AG09309 (cell line): ENCODE measurements at regions not wholly inside any gene's neighbourhood (a gene's known extent, or its start where the extent isn't known, plus 50 kb on each side); places are given as distances from the start of the nearest gene placed in this dataset.

Experiments used
- DNase-seq: peaks from one replicate; pipeline ENCODE4 v3.0.0-alpha.2; 2010; ENCODE audit warnings: low read depth
- H3K4me3 ChIP-seq: 2 replicates; pipeline ENCODE4 v1.5.1; 2011; ENCODE audit warnings: mild to moderate bottlenecking, low read depth, low read length, moderate library complexity; ENCODE audit not compliant: control insufficient read depth
- CTCF ChIP-seq: IDR thresholded peaks from 2 replicates; pipeline ENCODE4 v1.5.1; 2011; ENCODE audit warnings: mild to moderate bottlenecking, low read depth, low read length, inconsistent platforms; ENCODE audit not compliant: insufficient read depth, control insufficient read depth; ENCODE audit errors: missing control alignments

DNA sequence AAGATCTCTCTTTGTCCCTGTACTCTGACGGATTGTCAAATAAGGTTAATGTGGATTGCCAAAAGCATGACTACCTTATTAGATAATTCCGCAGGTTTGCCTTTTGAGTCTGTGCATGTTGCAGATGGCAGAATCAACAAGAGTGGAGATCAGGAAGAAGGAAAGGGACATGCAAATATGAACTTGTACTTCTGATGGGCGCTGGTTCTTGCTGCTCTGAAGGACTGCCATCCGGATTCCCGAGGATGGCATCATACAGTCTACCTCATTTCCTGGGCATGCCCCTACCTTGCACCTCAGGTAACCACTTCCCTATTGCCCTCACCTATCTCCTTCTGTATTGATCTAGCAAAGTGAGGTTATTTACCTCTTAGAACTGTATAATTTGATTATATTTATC, 504.2 kb downstream of the ACTL7B start:
- H3K4me3 ChIP-seq, result no peak overlapping the region
- TF ChIP-seq CTCF, result no peak
- DNase-seq, result no peak

DNA sequence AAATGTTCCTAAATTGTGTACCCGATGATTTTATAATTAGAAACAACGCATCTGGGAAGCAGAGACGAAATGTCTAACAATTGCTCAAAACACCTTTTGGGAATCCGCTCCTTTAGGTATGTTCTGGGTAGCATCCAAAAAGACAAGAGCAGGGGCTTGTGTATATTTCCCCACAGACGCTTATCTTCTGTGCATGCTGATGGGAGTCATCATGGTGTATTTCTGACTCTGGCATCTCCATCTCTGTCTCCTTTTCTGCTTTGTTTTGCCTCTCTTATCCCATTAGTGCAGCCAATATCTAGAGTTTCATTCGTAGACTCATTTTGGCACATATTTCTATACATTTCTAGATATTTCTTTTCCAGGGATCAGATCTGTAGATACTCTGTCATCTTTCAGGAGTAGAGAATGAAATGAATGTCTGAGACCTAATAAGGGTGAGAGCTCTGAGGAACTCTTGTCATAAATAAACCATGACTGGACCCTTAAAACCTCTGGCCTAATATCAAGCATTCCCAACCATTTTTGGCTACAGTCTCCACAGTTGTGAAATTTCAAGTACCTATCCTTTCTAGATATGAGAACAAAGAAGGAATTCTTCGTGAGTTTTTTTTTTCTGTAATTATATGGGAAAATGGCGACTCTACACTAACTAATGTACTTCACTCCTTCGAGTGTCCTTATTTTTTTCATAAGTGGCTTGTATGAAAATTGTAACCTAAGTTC, 508.2 kb downstream of the ACTL7B start:
- no peak for TF ChIP-seq CTCF
- DNase-seq, result no peak
- no peak overlapping the region for H3K4me3 ChIP-seq

- no peak for TF ChIP-seq CTCF
- no peak overlapping the region for H3K4me3 ChIP-seq
- no peak for DNase-seq
These were observed 510.0 kb downstream of the ACTL7B start for GRCh38 chr9:108345826-108346225.

DNA sequence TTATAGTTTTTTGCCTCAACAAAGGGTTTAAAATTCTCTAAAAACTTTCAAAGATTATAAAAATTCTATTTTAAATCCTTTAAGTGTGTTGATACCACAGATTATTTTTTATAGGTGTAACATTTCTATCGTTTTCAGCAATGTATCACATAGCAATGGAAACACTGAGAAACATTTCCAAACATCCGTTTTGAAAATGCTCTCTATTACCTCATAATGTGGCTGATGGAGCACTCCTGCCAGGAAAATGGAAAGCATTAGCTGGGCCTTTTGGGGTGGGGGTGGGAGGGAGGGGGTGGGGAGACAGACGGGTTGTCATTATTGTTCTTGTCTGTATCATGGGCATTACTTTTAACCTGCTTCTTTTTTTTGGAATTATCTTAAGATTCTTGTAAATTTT, 516.5 kb downstream of the ACTL7B start:
- DNase-seq, result no peak
- no peak for TF ChIP-seq CTCF
- H3K4me3 ChIP-seq, result no peak overlapping the region

GRCh38 chr9:108336575-108336974, 519.2 kb downstream of the ACTL7B start:
- TF ChIP-seq CTCF, result no peak
- H3K4me3 ChIP-seq, result no peak overlapping the region
- no peak for DNase-seq

DNA sequence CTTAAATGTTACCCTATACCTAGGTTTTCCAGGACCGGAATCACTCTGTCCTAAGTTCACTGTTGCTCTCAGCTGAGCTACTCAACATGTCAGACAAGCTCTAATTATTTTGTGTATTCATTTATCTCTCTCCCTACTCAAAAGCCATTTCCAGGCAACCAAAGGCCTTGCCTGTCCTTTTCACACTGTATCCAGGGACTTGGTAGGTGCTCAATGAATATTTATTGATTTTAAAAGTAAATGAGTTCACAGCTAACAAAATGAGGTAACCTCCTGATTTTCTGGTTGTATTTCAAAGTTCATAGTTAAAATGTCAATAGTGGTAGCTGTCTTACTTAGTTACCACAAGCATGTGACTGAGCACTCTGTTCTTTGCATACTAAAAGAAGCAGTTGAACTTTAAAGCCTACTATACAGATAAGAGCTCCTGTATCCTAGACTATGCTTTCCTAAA, 522.2 kb downstream of the ACTL7B start:
- DNase-seq, result no peak
- H3K4me3 ChIP-seq, result no peak overlapping the region
- no peak for TF ChIP-seq CTCF
